ENCODE measurements at regions not wholly inside any gene's neighbourhood (a gene's known extent, or its start where the extent isn't known, plus 50 kb on each side); places are given as distances from the start of the nearest gene placed in this dataset.

GRCh38 chr2:78175645-78176044 is 653.5 kb upstream of the LRRTM4 start:
- no peak for DNase-seq
- Histone ChIP-seq H3K27ac (ENCODE audit: low read depth in 1 of 2, low read length in 1 of 2) (no peak overlapping the region), H3K9me3 (ENCODE audit: control insufficient read depth in 4 of 4, insufficient read depth in 3 of 4, low read length in 3 of 4) (no peaks in the 10 kb centered on the region), H3K36me3 (ENCODE audit: control insufficient read depth in 4 of 4, insufficient read depth in 4 of 4, low read length in 4 of 4) (no peaks in the 10 kb centered on the region), H3K27me3 (ENCODE audit: control insufficient read depth in 3 of 3, insufficient read depth in 3 of 3, low read length in 2 of 3) (no peaks in the 10 kb centered on the region), H3K9ac (ENCODE audit: insufficient read depth in 1 of 2, low read length in 2 of 2) (no peak overlapping the region), H3K4me1 (ENCODE audit: control insufficient read depth in 5 of 5, insufficient read depth in 5 of 5, low read length in 5 of 5) (no peaks in the 10 kb centered on the region), H3K4me3 (no peak overlapping the region)
- no peak for ATAC-seq (ENCODE audit: insufficient read depth, low FRiP score)
- TF ChIP-seq CTCF (IDR thresholded peaks at IDR 0.05; ENCODE audit: control extremely low read depth, extremely low read depth): no peak
- 23 to 32% methylated on average over 2 of the region's 2 CpGs for WGBS, 2 donors

GRCh38 chr2:78201064-78201575 is 678.9 kb upstream of the LRRTM4 start:
- WGBS, 2 donors: 66 to 75% methylated on average over 2 of the region's 2 CpGs
- Histone ChIP-seq H3K27me3 (ENCODE audit: control insufficient read depth in 3 of 3, insufficient read depth in 3 of 3, low read length in 2 of 3) (no peaks in the 10 kb centered on the region), H3K4me1 (ENCODE audit: control insufficient read depth in 5 of 5, insufficient read depth in 5 of 5, low read length in 5 of 5) (no peaks in the 10 kb centered on the region), H3K36me3 (ENCODE audit: control insufficient read depth in 4 of 4, insufficient read depth in 4 of 4, low read length in 4 of 4) (no peaks in the 10 kb centered on the region), H3K27ac (ENCODE audit: low read depth in 1 of 2, low read length in 1 of 2) (no peak overlapping the region), H3K4me3 (no peak overlapping the region), H3K9me3 (ENCODE audit: control insufficient read depth in 4 of 4, insufficient read depth in 3 of 4, low read length in 3 of 4) (no peaks in the 10 kb centered on the region), H3K9ac (ENCODE audit: insufficient read depth in 1 of 2, low read length in 2 of 2) (no peak overlapping the region)
- TF ChIP-seq CTCF (IDR thresholded peaks at IDR 0.05; ENCODE audit: control extremely low read depth, extremely low read depth): no peak
- DNase-seq (no peak), ATAC-seq (ENCODE audit: insufficient read depth, low FRiP score) (no peak)

DNA sequence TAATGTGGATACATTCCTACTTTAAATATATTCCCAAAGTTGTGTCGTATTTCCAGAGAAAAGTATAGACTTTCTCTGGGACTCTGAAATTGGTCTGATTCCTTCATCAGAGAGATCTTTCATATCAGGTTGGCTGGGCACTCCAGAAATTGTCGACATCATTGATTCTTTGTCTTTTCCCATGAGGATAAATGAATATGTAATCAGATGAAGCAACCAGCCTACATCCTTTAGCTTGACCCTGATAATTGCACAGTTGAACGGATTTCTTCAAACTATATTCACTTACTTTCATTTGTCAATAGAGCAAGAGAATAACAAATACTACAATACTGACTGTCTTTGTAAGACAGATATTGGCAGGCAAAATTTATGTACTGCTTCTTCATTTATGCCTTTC is 680.2 kb upstream of the LRRTM4 start:
- ATAC-seq (ENCODE audit: insufficient read depth, low FRiP score) (no peak), DNase-seq (no peak)
- 80 to 93% methylated on average over 3 of the region's 3 CpGs for WGBS, 2 donors
- no peak overlapping the region for H3K27ac ChIP-seq (ENCODE audit: low read depth in 1 of 2, low read length in 1 of 2)
- H3K9ac ChIP-seq (ENCODE audit: insufficient read depth in 1 of 2, low read length in 2 of 2): no peak overlapping the region
- no peaks in the 10 kb centered on the region for H3K27me3 ChIP-seq (ENCODE audit: control insufficient read depth in 3 of 3, insufficient read depth in 3 of 3, low read length in 2 of 3)
- no peaks in the 10 kb centered on the region for H3K4me1 ChIP-seq (ENCODE audit: control insufficient read depth in 5 of 5, insufficient read depth in 5 of 5, low read length in 5 of 5)
- H3K9me3 ChIP-seq (ENCODE audit: control insufficient read depth in 4 of 4, insufficient read depth in 3 of 4, low read length in 3 of 4): no peaks in the 10 kb centered on the region
- no peak overlapping the region for H3K4me3 ChIP-seq
- TF ChIP-seq CTCF (IDR thresholded peaks at IDR 0.05; ENCODE audit: control extremely low read depth, extremely low read depth): no peak
- H3K36me3 ChIP-seq (ENCODE audit: control insufficient read depth in 4 of 4, insufficient read depth in 4 of 4, low read length in 4 of 4): no peaks in the 10 kb centered on the region

DNA sequence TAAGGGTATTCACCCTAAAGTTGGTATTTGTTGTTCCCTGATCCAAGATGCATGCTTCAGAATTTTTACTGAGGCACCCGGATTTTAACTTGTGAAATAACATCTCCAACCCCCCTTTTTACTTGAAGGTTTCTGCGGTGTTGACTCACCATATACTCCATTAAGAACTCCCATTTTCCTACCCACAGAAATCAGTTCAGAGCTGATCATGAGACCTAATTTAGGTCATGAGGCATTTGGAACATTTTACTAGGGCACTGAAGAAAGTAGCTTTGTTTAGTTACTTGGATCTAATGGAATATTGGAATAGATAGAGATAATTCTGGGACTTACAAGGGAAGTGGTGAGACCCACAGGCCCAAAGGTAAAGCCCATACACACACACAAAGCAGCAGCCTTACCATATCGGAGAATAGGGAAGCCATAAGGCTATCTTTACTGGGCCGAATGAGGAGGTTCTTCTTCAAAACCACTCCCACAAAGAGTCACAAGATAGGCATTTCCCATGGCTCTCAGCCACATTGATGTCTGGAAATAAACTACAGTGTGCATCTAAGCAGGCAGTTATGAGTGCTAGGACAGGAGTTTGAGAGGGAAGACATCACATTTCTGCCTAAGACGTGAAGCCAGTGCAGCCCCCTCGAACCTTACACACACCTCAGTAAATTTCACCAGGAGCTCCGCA is 681.0 kb upstream of the LRRTM4 start:
- no peak overlapping the region for H3K27ac ChIP-seq (ENCODE audit: low read depth in 1 of 2, low read length in 1 of 2)
- H3K9me3 ChIP-seq (ENCODE audit: control insufficient read depth in 4 of 4, insufficient read depth in 3 of 4, low read length in 3 of 4): no peaks in the 10 kb centered on the region
- no peaks in the 10 kb centered on the region for H3K27me3 ChIP-seq (ENCODE audit: control insufficient read depth in 3 of 3, insufficient read depth in 3 of 3, low read length in 2 of 3)
- WGBS, 2 donors: 89% methylated on average over 7 of the region's 7 CpGs
- no peak overlapping the region for H3K9ac ChIP-seq (ENCODE audit: insufficient read depth in 1 of 2, low read length in 2 of 2)
- ATAC-seq (ENCODE audit: insufficient read depth, low FRiP score): no peak
- no peak overlapping the region for H3K4me3 ChIP-seq
- DNase-seq: no peak
- H3K36me3 ChIP-seq (ENCODE audit: control insufficient read depth in 4 of 4, insufficient read depth in 4 of 4, low read length in 4 of 4): no peaks in the 10 kb centered on the region
- no peak for TF ChIP-seq CTCF (IDR thresholded peaks at IDR 0.05; ENCODE audit: control extremely low read depth, extremely low read depth)
- H3K4me1 ChIP-seq (ENCODE audit: control insufficient read depth in 5 of 5, insufficient read depth in 5 of 5, low read length in 5 of 5): no peaks in the 10 kb centered on the region

All from lung (tissue), 11 donors.